B cell (primary cell): ENCODE measurements at regions not wholly inside any gene's neighbourhood (a gene's known extent, or its start where the extent isn't known, plus 50 kb on each side); places are given as distances from the start of the nearest gene placed in this dataset.

Experiments
- ATAC-seq: fragments of 200-7000 bp; cut with Tn5 transposase; one replicate; pipeline ENCODE4 v1.10.0; 2021; ENCODE audit warnings: low read depth, mild to moderate bottlenecking, moderate number of reproducible peaks, moderate library complexity
- CTCF ChIA-PET: fragments of 350-600 bp; sonication (Branson Sonifier 250); formaldehyde crosslinking; loops from one replicate; lab custom pipeline; 2021; ENCODE audit warnings: antibody characterized with exemption, inconsistent platforms; lab: Charles Lee
- POLR2A ChIA-PET: fragments of 350-600 bp; sonication (Branson Sonifier 250); formaldehyde crosslinking; loops from one replicate; lab custom pipeline; 2021; ENCODE audit warnings: antibody characterized with exemption; lab: Charles Lee
- DNase-seq: peaks from one replicate; pipeline ENCODE4 v3.0.0; 2013
- H2AFZ ChIP-seq: 2 replicates; pipeline ENCODE4 v1.6.1; 2012; ENCODE audit warnings: mild to moderate bottlenecking, low read depth, low read length; ENCODE audit not compliant: insufficient read depth, poor library complexity, severe bottlenecking
- H3K27ac ChIP-seq, 2 donors: 1 replicate in 1 of 2; 2 replicates in 1 of 2; pipeline ENCODE4 v1.5.1; 2012 to 2013; ENCODE audit warnings: low read length in 2 of 2, mild to moderate bottlenecking in 2 of 2, moderate library complexity in 1 of 2
- H3K27me3 ChIP-seq, 4 experiments: fragments of 200-600 bp in 1 of 4; sonication (generic) in 1 of 4; replicated peaks in 1 of 4; 1 replicate in 2 of 4; 2 replicates in 2 of 4; pipeline versions ENCODE4 v1.6.1 to v1.7.0; 2013 to 2016; ENCODE audit warnings: low read length in 3 of 4, mild to moderate bottlenecking in 2 of 4, mixed read lengths in 1 of 4, moderate library complexity in 1 of 4; ENCODE audit not compliant: insufficient read depth in 4 of 4, control insufficient read depth in 3 of 4; ENCODE audit errors: control extremely low read depth in 1 of 4
- H3K36me3 ChIP-seq, 2 experiments: replicated peaks in 1 of 2; 1 replicate in 1 of 2; 2 replicates in 1 of 2; pipeline versions ENCODE4 v1.6.1 to v1.7.1; 2013; ENCODE audit warnings: low read length in 1 of 2; ENCODE audit not compliant: insufficient read depth in 2 of 2, control insufficient read depth in 1 of 2; ENCODE audit errors: control extremely low read depth in 1 of 2, extremely low read depth in 1 of 2
- H3K4me1 ChIP-seq, 2 donors: fragments of 200-600 bp in 1 of 2; sonication (generic) in 1 of 2; 1 replicate in 1 of 2; 2 replicates in 1 of 2; pipeline versions ENCODE4 v1.5.1 to v1.6.1; 2013 to 2017; ENCODE audit warnings: low read length in 2 of 2; ENCODE audit not compliant: control insufficient read depth in 2 of 2, insufficient read depth in 2 of 2
- H3K4me2 ChIP-seq: replicated peaks from 2 replicates; pipeline ENCODE3; 2012; ENCODE audit warnings: mild to moderate bottlenecking, low read depth, low read length; ENCODE audit not compliant: poor library complexity, severe bottlenecking
- H3K4me3 ChIP-seq, 5 experiments: fragments of 200-600 bp in 1 of 5; sonication (generic) in 1 of 5; 1 replicate in 3 of 5; 2 replicates in 2 of 5; pipeline versions ENCODE4 v1.5.1 to v1.7.0; 2011 to 2016; ENCODE audit warnings: low read length in 4 of 5, mild to moderate bottlenecking in 4 of 5, low read depth in 2 of 5, control low read depth in 1 of 5, moderate library complexity in 1 of 5; ENCODE audit not compliant: insufficient read depth in 1 of 5; ENCODE audit errors: control extremely low read depth in 1 of 5, extremely low read depth in 1 of 5
- H3K79me2 ChIP-seq: fragments of 200-600 bp; sonication (generic); one replicate; pipeline ENCODE4 v1.6.0; 2016; ENCODE audit warnings: low read length; ENCODE audit not compliant: control insufficient read depth, insufficient read depth
- H3K9ac ChIP-seq: fragments of 200-600 bp; sonication (generic); 2 replicates; pipeline ENCODE4 v1.6.1; 2017; ENCODE audit warnings: mild to moderate bottlenecking, low read length, moderate library complexity
- H3K9me3 ChIP-seq, 3 donors: one replicate each; pipeline versions ENCODE4 v1.6.1 to v1.7.1; 2013; ENCODE audit warnings: low read length in 2 of 3; ENCODE audit not compliant: control insufficient read depth in 2 of 3, insufficient read depth in 1 of 3; ENCODE audit errors: control extremely low read depth in 1 of 3
- H4K20me1 ChIP-seq: 2 replicates; pipeline ENCODE4 v1.6.0; 2012; ENCODE audit warnings: mild to moderate bottlenecking, low read length; ENCODE audit not compliant: insufficient read depth, control insufficient read depth, poor library complexity, severe bottlenecking
- H3K27ac Mint-ChIP-seq: one replicate; pipeline ENCODE4 v1.8.0; 2021; ENCODE audit warnings: mixed read lengths
- H3K27me3 Mint-ChIP-seq: one replicate; pipeline ENCODE4 v1.8.0; 2021; ENCODE audit warnings: mixed read lengths
- H3K4me1 Mint-ChIP-seq: one replicate; pipeline ENCODE4 v1.8.0; 2021; ENCODE audit warnings: mixed read lengths
- H3K4me3 Mint-ChIP-seq: one replicate; pipeline ENCODE4 v1.8.0; 2021; ENCODE audit warnings: mixed read lengths
- H3K9me3 Mint-ChIP-seq: one replicate; pipeline ENCODE4 v1.8.0; 2022; ENCODE audit warnings: mixed read lengths; ENCODE audit not compliant: insufficient read depth
- CTCF ChIP-seq: fragments of 200-600 bp; IDR thresholded peaks from one replicate; pipeline ENCODE4 v1.8.0; 2022; ENCODE audit warnings: antibody characterized with exemption, mild to moderate bottlenecking
- EZH2 ChIP-seq: IDR thresholded peaks from 2 replicates; pipeline ENCODE4 v1.6.1; 2012; ENCODE audit warnings: borderline replicate concordance, low read depth, mild to moderate bottlenecking, moderate library complexity, low read length; ENCODE audit not compliant: insufficient read depth, poor library complexity, severe bottlenecking
- WGBS: methylation state at CpG from one replicate; pipeline ENCODE4 v1.1.5; 2013; ENCODE audit warnings: missing lambda C conversion rate; ENCODE audit not compliant: insufficient coverage; 5-methylcytosine and 5-hydroxymethylcytosine counted together
- intact Hi-C: fragments of 100-400 bp; cut with micrococcal nuclease; formaldehyde crosslinking; loops from one replicate; pipeline ENCODE4 v1.10.0; 2022

- Histone ChIP-seq H3K36me3 (no peaks in the 10 kb centered on the region), H3K4me1 (no peaks in the 10 kb centered on the region), H3K4me2 (no peak overlapping the region), H3K27me3 (peaks cover 0 to 2% (median 0%) of the 10 kb centered on the region in 4 experiments), H4K20me1 (no peaks in the 10 kb centered on the region), H3K27ac (no peak overlapping the region), H3K9me3 (peaks cover 2 to 17% (median 6%) of the 10 kb centered on the region in 3 donors), H3K9ac (no peak overlapping the region), H3K4me3 (no peak overlapping the region), H3K79me2 (no peaks in the 10 kb centered on the region), H2AFZ (no peak overlapping the region)
- TF ChIP-seq CTCF (no peak), EZH2 (no peak)
- H3K9me3 Mint-ChIP-seq: peaks cover 6% of the 10 kb centered on the region
- H3K4me3 Mint-ChIP-seq: no peak overlapping the region
- CTCF ChIA-PET: no interaction called here
- POLR2A ChIA-PET: no interaction called here
- WGBS: 95% methylated on average over 3 of the region's 9 CpGs
- intact Hi-C loops: no loop called here
- DNase-seq (no peak), ATAC-seq (no peak)
- H3K27ac Mint-ChIP-seq: no peak overlapping the region
- H3K4me1 Mint-ChIP-seq: no peaks in the 10 kb centered on the region
- peaks cover 5% of the 10 kb centered on the region for H3K27me3 Mint-ChIP-seq
Measured at GRCh38 chr20:22471156-22471836, 113.1 kb downstream of the FOXA2 start.

GRCh38 chr20:22470620-22471026, 113.7 kb downstream of the FOXA2 start:
- intact Hi-C loops: no loop called here

More at GRCh38 chr20:22470620-22471026, 113.7 kb downstream of the FOXA2 start:
- H3K27me3 Mint-ChIP-seq: peaks cover 3% of the 10 kb centered on the region
- Histone ChIP-seq H3K4me1 (no peaks in the 10 kb centered on the region), H4K20me1 (no peaks in the 10 kb centered on the region), H3K27me3 (peaks cover 0 to 3% (median 0%) of the 10 kb centered on the region in 4 experiments), H3K79me2 (no peaks in the 10 kb centered on the region), H3K4me2 (no peak overlapping the region), H3K4me3 (no peak overlapping the region), H3K9me3 (peaks cover 2 to 17% (median 6%) of the 10 kb centered on the region in 3 donors), H2AFZ (no peak overlapping the region), H3K36me3 (no peaks in the 10 kb centered on the region), H3K27ac (no peak overlapping the region), H3K9ac (no peak overlapping the region)
- no peak overlapping the region for H3K4me3 Mint-ChIP-seq
- POLR2A ChIA-PET: no interaction called here
- peaks cover 6% of the 10 kb centered on the region for H3K9me3 Mint-ChIP-seq
- TF ChIP-seq CTCF (no peak), EZH2 (no peak)
- no peak overlapping the region for H3K27ac Mint-ChIP-seq
- CTCF ChIA-PET: no interaction called here
- no peaks in the 10 kb centered on the region for H3K4me1 Mint-ChIP-seq
- ATAC-seq (no peak), DNase-seq (no peak)
- no CpG with 5 or more reads among the region's 1 CpG for WGBS
